ENCODE measurements at regions not wholly inside any gene's neighbourhood (a gene's known extent, or its start where the extent isn't known, plus 50 kb on each side); places are given as distances from the start of the nearest gene placed in this dataset.

DNA sequence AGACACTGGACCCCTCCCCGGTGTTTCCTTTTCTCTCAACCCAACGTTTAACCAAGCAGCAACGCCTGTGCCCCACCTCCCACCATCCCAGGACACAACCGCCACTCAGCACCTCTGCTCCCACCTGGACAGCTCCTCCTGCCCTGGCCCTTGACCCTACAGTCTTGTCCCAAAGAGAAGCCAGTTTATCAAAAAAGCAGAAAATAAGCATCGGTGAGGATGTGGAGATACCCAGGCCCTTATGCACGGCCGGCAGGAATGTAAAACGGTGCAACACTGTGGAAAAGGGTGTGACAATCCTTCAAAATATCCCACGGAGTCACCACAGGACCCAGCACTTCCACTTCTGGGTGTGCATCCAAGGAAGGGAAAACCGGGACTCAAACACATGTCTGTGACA, 176.2 kb upstream of the RNF32 start:
- H3K4me3 ChIP-seq (ENCODE audit: low read depth, low read length) = no peak overlapping the region
- TF ChIP-seq CTCF (IDR thresholded peaks at IDR 0.05; ENCODE audit: control insufficient read depth, extremely low read depth, insufficient read depth) = no peak
- DNase-seq (ENCODE audit: low read depth) = no peak

- no peak for DNase-seq (ENCODE audit: low read depth)
- no peak for TF ChIP-seq CTCF (IDR thresholded peaks at IDR 0.05; ENCODE audit: control insufficient read depth, extremely low read depth, insufficient read depth)
- H3K4me3 ChIP-seq (ENCODE audit: low read depth, low read length) = no peak overlapping the region
Measured at GRCh38 chr7:156463280-156463679, 177.3 kb upstream of the RNF32 start.

- TF ChIP-seq CTCF (IDR thresholded peaks at IDR 0.05; ENCODE audit: control insufficient read depth, extremely low read depth, insufficient read depth) = no peak
- H3K4me3 ChIP-seq (ENCODE audit: low read depth, low read length) = no peak overlapping the region
- DNase-seq (ENCODE audit: low read depth) = peak; percentile 35
Measured at GRCh38 chr7:156461881-156462665, 178.5 kb upstream of the RNF32 start.

DNA sequence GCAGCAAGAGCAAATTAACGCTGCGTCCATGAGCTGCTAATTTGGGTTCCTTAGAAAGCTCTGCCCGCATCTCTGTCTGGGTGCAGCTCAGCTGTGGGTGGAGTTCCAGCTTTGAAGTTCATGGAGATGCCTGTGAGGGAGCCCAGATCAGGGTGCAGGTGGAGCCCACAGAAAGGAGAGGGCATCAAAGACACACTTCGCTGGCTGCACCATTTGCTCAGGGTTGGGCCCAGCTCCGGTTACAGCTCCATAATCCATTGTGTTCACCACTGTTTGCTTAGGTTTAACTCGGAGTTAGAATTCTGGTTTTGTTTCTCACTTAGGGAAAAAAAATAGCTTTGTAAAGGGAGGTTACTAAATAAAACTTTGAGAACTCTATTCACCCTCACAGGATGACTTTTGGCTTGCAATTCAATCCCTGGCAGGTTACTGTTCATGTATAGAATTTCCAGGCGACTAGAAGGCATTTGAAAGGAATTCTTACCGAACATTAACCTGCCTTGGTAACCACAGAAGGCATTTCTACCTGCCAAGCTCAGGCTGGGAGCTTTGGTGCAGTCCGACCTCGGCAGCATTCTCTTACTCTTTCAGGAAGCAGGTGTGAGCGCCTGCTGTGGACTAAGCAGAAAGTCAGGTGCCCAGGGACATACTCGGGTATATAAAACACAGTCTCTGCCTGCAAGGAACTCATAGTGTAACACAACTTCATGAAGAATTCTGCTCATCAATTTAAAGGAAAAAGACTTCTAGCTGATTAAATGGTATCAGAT, 179.5 kb upstream of the RNF32 start:
- no peak for DNase-seq (ENCODE audit: low read depth)
- H3K4me3 ChIP-seq (ENCODE audit: low read depth, low read length) = no peak overlapping the region
- TF ChIP-seq CTCF (IDR thresholded peaks at IDR 0.05; ENCODE audit: control insufficient read depth, extremely low read depth, insufficient read depth) = no peak

DNA sequence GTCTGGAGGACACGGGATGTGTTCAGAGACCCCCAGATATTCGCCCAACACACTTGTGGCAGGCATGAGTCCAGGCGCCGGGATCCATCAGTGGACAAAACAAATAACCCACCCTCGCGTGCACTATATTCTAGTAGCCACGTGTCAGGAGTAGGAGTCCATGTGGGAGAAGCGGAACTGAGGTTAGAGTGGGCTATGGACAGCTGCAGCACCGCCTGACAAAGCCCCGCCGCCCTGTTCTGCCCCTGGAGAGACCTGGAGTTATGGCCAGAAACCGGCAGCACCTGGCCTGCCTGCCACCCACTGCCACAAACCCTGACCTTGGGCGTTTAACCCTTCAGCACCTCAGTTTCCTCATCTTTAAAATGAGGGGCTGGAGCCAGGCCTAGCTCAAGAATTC, 181.0 kb upstream of the RNF32 start:
- no peak for DNase-seq (ENCODE audit: low read depth)
- TF ChIP-seq CTCF (IDR thresholded peaks at IDR 0.05; ENCODE audit: control insufficient read depth, extremely low read depth, insufficient read depth) = no peak
- no peak overlapping the region for H3K4me3 ChIP-seq (ENCODE audit: low read depth, low read length)

- DNase-seq (ENCODE audit: low read depth) = no peak
- H3K4me3 ChIP-seq (ENCODE audit: low read depth, low read length) = no peak overlapping the region
- no peak for TF ChIP-seq CTCF (IDR thresholded peaks at IDR 0.05; ENCODE audit: control insufficient read depth, extremely low read depth, insufficient read depth)
Measured at GRCh38 chr7:156459067-156459466, 181.5 kb upstream of the RNF32 start.

Data from LNCaP clone FGC (cell line).